HG02623 (cell line): ENCODE measurements at regions not wholly inside any gene's neighbourhood (a gene's known extent, or its start where the extent isn't known, plus 50 kb on each side); places are given as distances from the start of the nearest gene placed in this dataset.
A peak's percentile ranks its signal among the peaks of the same experiment; 100 is the strongest.

Experiments used
- ATAC-seq: cut with Tn5 transposase; IDR thresholded peaks from one replicate; pipeline ENCODE4 v1.9.1; 2021; ENCODE audit warnings: moderate library complexity; ENCODE audit not compliant: unreplicated experiment

DNA sequence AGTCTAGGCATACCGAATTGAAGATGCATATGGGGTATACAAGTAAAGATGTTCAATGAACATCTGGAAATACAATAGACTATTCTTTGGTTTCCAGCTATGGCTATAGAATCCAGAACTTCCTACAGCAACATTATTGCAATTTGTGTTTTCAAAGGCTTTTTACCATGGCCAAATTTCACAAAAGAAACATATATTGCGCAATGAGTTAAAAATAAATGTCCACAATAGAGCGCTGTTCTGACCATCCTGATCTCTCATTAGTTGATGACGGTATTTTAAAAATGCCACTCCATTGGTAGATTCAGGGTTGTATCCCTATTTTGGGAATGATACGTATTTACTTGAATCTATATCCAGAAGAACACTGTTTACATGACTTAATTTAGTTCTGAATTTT lies 139.2 kb downstream of the LINC00632 start:
- no peak for ATAC-seq

DNA sequence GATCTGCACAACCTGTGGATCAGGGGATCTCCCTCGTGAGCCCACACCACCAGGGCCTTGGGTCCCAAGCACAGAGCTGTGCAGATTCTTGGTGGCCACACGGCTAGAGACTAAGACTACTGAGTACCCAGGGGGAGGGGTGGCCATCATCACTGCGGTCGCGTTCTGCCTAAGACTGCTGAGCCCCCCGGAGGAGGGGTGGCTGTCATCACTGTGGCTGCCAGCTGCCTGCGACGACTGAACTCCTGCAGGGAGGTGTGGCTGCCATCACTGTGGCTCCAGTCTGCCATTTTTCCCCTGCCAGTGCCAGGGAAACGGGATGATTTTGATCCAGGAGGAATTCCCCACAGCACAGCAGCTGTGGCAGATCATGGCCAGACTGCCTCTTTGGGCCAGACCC lies 141.7 kb upstream of the SPANXB1 start:
- ATAC-seq = no peak

DNA sequence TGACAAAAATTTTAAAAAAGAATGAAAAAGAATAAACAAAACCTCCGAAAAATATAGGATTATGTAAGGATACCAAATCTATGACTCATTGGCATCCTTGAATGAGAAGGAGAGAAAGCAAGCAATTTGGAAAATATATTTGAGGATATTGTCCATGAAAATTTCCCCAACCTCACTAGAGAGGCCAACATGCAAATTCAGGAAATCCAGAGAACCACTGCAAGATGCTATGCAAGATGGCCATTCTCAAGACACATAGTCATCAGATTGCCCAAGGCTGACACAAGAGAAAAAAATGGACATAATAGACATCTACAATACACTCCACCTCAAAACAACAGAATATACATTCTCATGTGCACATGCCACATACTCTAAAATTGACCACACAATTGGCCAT lies 135.9 kb upstream of the SPANXB1 start:
- no peak for ATAC-seq

DNA sequence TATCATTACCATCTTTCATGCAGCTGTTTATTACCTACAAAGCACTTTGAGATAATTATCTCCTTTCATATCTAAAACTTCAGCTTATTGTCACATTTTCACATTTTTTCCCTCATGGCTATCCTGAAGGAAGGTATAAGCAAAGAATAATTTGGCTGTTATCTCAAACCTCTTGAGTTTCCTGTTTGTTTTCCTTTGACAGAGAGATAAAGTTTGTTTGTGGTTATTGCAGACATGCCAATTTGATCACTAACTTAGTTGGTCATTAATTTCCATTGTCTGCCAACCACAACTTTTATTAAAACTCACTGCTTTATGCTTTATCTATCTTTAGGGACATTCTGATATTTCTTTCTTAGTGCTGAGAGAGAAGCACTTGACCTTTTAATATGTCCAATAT lies 89.8 kb upstream of the SPANXB1 start:
- ATAC-seq = no peak

DNA sequence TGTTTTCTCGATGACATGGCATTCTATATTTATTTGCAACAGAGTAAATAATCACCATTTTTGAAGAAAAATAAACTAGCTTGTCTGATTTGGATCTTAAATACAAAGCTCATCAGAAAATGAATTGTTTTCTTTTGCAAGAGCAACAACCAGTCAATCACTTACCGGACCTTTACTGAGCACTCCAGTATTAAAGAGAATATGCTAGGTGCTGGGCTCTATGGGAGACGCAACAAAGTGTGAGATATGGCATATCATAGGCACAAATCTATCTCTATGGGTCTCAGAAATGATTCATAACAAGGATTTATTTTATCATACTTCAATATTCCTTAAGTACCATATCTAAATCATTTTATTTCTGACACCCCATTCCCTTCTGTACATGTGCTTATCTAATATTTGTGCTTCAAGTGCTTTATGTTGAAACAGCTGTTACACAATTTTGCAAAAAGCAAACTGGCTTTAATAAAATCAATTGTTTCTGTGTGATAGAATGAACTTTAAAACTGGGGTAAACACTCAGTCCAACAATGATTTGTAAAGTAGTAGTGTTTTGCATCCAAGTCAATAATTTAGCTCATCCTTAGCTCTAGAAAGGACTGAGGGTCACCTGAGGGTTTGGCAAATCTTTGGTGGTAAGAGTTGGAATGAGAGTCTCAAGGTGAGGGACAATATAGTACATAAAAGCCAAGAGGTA lies 88.4 kb upstream of the SPANXB1 start:
- ATAC-seq = no peak

DNA sequence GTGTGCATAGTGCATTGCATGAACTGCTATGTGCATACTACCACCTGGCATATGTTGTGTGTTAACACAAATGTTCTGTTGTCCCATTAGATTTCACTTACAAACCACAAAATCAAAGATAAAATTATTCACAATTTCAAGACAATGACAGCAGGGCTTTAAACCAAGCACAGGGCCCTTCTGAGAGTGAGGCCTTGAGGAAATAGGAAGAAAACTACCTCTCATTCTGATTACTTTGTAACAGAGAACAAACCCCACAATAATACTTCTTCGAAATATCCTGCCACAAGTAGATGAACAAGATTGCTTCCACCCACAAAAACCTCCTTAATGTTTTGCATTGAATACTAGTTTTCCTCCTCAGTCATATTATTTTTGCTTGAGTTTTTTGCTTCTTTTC lies 85.5 kb upstream of the SPANXB1 start:
- ATAC-seq = no peak

DNA sequence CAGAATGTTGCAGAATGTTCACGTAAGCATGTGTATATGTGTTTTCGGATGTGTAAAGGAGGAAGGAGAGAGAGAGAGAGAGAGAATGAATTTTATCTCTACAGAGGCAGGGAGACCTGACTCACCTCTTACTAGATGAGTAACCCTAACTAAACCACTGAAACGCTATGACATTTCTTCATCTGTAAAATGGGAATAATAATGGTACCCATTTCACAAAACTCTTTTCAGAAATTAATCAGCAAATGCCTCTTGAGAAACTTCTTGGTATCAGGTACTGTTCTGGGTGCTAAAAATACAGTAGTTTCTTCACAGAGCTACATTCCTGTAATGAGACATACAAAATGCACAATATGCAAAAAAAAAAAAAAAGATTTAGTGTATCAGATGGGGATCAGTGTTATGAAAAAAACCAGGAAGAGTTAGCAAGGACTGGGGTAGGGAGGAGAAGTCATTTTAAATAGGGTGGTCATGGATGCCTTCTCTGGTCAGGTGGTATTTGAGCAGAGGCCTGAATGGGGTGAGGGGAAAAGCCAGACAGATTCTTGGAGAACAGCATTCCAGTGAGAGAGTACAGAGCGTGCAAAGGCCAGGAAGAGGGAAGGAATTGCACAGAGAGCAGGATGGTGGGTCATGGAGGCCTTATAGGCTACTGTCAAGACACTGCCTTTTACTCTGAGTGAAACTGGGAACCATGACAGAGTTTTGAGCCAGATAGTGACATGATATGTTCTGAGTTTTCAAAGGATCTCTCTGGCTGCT lies 84.9 kb upstream of the SPANXB1 start:
- ATAC-seq = peak; percentile 53

DNA sequence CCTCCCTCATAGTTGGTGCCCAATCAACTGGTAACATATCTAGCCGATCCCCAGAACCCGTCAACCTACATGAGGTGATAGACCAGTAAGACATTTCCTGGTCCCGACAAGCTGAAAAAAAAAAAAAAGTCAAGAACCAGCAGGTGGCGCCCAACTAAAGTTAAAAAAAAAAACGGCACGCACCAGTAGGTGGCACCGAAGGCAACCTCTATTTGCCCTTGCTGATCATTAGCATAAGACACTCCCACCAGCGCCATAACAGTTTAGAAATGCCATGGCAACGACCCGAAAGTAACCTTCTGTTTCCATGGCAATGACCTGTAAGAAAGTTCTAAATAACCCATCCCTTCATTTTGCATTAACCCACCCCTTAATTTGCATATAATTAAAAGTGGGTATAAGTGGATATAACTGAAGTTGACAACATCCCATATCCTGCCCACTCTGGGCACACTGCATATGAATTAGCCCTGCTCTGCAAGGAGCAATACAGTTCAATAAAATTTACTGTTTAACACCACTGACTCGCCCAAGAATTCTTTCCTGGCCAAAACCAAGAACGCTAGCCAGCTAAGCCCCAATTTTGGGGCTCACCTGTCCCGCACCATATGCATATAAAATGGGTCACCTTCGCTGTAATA lies 83.9 kb upstream of the SPANXB1 start:
- ATAC-seq = peak; percentile 73

DNA sequence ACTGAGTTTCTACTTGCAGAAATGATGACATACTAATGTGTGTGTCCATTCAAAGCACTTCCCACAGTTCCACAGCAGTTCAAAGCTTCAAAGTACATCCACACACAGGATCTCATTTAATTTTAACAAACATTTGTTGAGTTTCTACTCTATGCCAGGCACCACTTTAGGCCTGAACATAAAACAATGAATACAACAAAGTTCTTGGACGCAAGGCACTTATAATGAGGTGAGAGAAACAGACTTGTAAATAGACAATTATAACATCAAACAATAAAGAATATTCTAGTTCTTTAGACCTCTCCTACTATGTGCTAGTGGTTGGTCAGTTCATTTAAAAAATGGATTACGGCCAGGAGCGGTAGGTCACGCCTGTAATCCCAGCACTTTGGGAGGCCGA lies 82.0 kb upstream of the SPANXB1 start:
- no peak for ATAC-seq

DNA sequence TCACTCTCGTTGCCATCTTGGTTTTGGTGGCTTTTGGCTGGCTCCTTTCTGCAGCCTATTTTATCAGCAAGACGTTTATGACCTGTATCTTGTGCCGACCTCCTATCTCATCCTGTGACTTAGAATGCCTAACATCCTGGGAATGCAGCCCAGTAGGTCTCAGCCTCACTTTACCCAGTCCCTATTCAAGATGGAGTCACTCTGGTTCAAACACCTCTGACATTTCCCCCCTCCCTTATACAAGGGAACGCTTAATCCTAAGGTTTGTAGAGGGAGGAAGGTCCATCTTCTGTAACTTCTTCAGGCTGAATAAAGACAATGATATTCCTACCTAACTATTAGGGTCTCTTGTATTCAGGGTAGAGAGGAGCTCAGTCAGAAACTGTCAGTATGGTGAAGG lies 79.3 kb upstream of the SPANXB1 start:
- no peak for ATAC-seq

DNA sequence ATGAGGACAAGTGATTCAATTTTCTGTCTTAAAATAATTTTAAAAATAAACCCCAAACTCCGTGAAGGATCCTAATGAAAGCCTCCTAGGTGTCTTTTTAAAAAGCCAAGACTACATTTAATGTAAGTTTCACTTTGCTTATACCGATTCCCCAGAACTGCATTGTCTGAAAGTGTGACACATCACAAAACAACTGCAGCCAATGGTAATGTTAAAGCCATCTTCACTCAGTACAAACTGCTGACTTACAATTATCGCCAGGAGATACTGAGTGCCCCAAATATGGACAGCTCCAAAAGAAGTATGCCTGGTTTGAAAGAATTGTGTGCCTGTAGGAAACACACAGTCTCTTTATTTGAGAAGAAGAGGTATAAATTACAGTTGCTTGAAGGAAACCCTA lies 73.7 kb upstream of the SPANXB1 start:
- ATAC-seq = no peak

DNA sequence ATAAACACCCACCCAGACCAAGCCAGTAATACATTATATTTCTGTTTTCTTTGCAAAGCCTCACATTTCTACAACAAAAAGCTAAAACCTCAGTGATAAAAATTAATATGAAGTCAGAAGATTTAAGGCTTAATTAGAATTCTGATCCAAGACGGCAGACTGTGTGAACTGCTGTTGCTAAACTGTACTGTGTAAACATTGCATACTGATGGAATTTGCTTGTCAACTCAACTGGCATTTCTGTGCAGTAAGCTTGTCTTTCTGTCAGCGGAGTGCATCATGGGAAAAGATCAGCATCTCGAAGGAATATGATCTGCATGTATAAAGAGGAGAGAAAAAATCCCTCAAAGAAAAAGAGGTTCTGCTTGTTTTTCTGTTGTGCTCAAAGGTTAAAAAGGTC lies 69.4 kb upstream of the SPANXB1 start:
- ATAC-seq = no peak

DNA sequence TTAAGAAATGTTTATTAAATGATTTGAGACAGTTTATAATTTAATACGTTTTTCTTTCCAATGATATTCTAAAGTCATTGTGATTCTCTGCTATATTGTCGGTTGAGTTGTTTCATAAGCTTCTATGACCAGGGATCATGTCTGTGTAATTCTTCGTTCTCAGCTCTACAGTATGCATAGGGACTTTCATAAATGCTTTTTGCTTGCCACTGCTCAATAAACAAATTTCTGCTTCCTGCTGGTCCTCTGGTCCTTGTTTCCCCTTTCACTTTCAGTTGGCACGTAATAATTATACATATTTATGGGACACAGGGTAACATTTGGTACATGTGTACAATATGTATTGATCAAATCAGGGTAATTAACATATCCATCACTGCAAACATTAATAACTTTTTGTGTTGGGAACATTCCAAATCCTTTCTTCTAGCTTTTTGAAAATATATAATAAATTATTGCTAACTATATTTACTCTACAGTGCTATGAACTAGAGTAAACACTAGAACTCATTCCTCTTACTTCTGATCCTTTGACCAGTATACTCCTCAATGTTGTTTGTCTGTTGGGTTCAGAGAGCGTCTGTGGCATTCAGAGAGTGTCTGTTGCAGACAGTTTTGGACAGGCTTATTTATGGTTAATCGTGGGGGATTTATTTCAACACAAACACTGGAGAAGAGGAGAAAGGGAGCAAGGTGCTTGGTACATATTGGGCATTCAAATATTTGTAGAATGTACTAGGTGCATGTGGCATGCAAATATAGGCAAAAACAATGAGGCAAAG lies 68.3 kb upstream of the SPANXB1 start:
- ATAC-seq = no peak

DNA sequence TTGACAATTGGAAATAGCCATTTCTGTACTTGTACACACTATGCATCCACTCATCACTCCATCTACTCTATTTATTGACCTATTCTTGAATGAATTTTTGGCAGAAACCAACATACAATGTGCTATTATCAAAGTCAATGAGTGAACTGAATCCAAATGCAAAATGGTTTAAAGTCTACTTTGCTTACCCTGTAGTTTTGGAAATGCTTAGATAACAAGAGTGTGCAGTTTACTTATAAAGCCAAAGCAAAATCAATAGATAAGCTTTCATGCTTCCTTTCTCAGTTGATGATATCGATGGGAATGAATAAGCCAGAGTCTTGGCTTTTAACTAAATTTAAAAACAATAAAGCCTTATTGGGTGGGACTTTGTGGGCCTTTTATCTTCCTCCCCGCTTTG lies 58.9 kb upstream of the SPANXB1 start:
- no peak for ATAC-seq

DNA sequence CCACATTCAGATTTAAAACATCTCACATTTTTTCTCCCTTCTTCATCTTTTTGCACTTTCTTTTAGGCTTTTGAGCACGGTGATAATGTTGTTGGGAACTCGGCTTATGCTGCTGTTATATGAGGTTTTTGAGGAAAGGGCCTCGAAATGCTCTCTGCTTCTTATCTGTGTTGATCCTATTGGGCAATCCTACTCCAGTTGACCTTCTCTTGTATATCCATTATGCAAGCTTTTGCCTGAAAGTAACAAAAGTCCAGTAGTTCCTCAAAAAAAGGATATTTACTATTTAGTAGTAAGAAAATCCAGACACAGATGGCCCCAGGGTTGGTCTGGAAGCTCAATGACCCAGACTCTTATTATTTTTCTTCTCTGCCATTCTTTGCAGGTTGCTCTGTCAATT lies 57.7 kb upstream of the SPANXB1 start:
- ATAC-seq = no peak

DNA sequence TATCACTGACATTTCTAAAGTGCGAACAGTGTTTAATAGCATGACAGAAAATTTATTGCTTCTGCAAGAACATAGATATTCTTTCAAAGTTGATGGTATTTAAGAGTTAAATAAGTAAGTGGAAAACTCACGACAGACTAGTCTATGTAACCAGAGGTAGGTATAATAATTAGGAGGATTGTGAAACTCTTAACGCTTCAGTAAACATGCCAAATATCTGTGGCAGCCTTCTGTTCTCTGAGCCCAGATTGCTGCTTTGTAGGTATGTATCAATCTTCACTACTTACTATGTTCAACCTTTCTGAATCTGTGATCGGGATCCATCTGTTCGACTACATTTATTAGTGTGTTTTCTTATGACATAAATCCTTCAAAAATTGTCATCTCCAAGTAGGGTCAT lies 53.6 kb upstream of the SPANXB1 start:
- ATAC-seq = no peak

DNA sequence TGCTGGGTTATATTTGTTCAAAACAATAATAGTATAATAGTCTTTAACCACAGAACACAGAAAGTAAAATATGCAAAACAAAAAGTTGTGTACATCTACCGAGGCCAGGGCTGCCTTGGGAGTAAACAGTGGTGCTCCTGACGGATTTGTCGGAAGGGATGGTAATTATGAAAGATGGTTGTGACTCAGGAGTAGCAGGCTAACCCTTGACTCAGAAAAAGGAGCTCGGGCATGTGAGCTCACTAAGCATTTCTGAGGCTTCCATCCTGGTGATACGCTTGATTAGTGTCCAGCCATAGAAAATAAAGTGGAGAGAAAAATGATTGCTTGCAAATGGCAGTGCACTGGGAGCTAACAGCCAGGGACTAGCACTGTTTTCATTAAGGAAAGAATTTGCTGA lies 53.2 kb upstream of the SPANXB1 start:
- ATAC-seq = no peak
